Neural cell (in vitro differentiated cells): ENCODE measurements at regions not wholly inside any gene's neighbourhood (a gene's known extent, or its start where the extent isn't known, plus 50 kb on each side); places are given as distances from the start of the nearest gene placed in this dataset.

Experiments used
- H2AFZ ChIP-seq: fragments of 200-600, 300-800 bp; sonication (generic), shearing (Covaris generic); 2 replicates; pipeline ENCODE4 v1.6.0; 2014; ENCODE audit warnings: low read depth, mild to moderate bottlenecking, antibody characterized with exemption, low read length, moderate library complexity
- H3F3A ChIP-seq: fragments of 200-600 bp; shearing (Covaris generic); 2 replicates; pipeline ENCODE4 v1.6.1; 2016; ENCODE audit warnings: mild to moderate bottlenecking, moderate library complexity, mixed read lengths, antibody characterized with exemption, low read length; ENCODE audit not compliant: insufficient read depth, poor library complexity, severe bottlenecking
- H3K27ac ChIP-seq: fragments of 200-600, 300-800 bp; sonication (generic), shearing (Covaris generic); 2 replicates; pipeline ENCODE4 v1.5.1; 2014; ENCODE audit warnings: mild to moderate bottlenecking, low read length, moderate library complexity
- H3K27me3 ChIP-seq: fragments of 300-800, 200-600 bp; sonication (generic), shearing (Covaris generic); 2 replicates; pipeline ENCODE4 v1.6.0; 2014; ENCODE audit warnings: mild to moderate bottlenecking, low read depth, low read length, moderate library complexity; ENCODE audit not compliant: insufficient read depth
- H3K36me3 ChIP-seq: fragments of 300-800, 200-600 bp; sonication (generic), shearing (Covaris generic); 2 replicates; pipeline ENCODE4 v1.5.1; 2014; ENCODE audit warnings: mild to moderate bottlenecking, antibody characterized with exemption, low read length, moderate library complexity; ENCODE audit not compliant: insufficient read depth
- H3K4me2 ChIP-seq: fragments of 300-800, 200-600 bp; sonication (generic), shearing (Covaris generic); 2 replicates; pipeline ENCODE4 v1.6.0; 2014; ENCODE audit warnings: mild to moderate bottlenecking, low read length
- H3K4me3 ChIP-seq: fragments of 300-800, 200-600 bp; sonication (generic), shearing (Covaris generic); 2 replicates; pipeline ENCODE4 v1.5.1; 2014; ENCODE audit warnings: mild to moderate bottlenecking, low read length, moderate library complexity
- H3K79me2 ChIP-seq: fragments of 200-600 bp; shearing (Covaris generic); replicated peaks from 2 replicates; pipeline ENCODE4 v1.6.0; 2014; ENCODE audit warnings: mild to moderate bottlenecking, low read length, moderate library complexity; ENCODE audit not compliant: insufficient read depth
- H3K9ac ChIP-seq: fragments of 300-800, 200-600 bp; sonication (generic), shearing (Covaris generic); 2 replicates; pipeline ENCODE4 v1.6.1; 2016; ENCODE audit warnings: mild to moderate bottlenecking, low read length, mixed read lengths
- H3K9me2 ChIP-seq: fragments of 200-600 bp; shearing (Covaris generic); 2 replicates; pipeline ENCODE4 v1.6.1; 2016; ENCODE audit warnings: mild to moderate bottlenecking, low read length, mixed read lengths; ENCODE audit not compliant: insufficient read depth
- H3K9me3 ChIP-seq: fragments of 200-600, 300-800 bp; sonication (generic), shearing (Covaris generic); 2 replicates; pipeline ENCODE4 v1.6.1; 2016; ENCODE audit warnings: mild to moderate bottlenecking, mixed run types, low read length, moderate library complexity, mixed read lengths
- H4K20me1 ChIP-seq: fragments of 200-600 bp; shearing (Covaris generic); 2 replicates; pipeline ENCODE4 v1.6.1; 2016; ENCODE audit warnings: mild to moderate bottlenecking, mixed run types; ENCODE audit not compliant: insufficient read depth
- CTCF ChIP-seq: fragments of 450-650 bp; IDR thresholded peaks from 2 replicates; pipeline ENCODE4 v1.5.1; 2014; ENCODE audit warnings: antibody characterized with exemption, mild to moderate bottlenecking, moderate library complexity; ENCODE audit not compliant: poor library complexity, severe bottlenecking
- EP300 ChIP-seq: fragments of 450-650 bp; conservative IDR thresholded peaks from 2 replicates; pipeline ENCODE4 v1.6.1; 2014; ENCODE audit warnings: antibody characterized with exemption, mild to moderate bottlenecking, moderate library complexity; ENCODE audit not compliant: poor library complexity, severe bottlenecking
- EZH2 ChIP-seq: fragments of 200-600, 300-800 bp; shearing (Covaris generic), sonication (generic); IDR thresholded peaks from 2 replicates; pipeline ENCODE4 v1.6.1; 2014; ENCODE audit warnings: antibody characterized with exemption, low read length, borderline replicate concordance, mild to moderate bottlenecking; ENCODE audit not compliant: insufficient read depth, poor library complexity, severe bottlenecking
- MXI1 ChIP-seq: fragments of 450-650 bp; conservative IDR thresholded peaks from 2 replicates; pipeline ENCODE4 v1.6.1; 2014; ENCODE audit warnings: antibody characterized with exemption, mild to moderate bottlenecking; ENCODE audit not compliant: poor library complexity, severe bottlenecking
- POLR2AphosphoS5 ChIP-seq: IDR thresholded peaks from 2 replicates; pipeline ENCODE4 v1.6.1; 2012
- RAD21 ChIP-seq: fragments of 450-650 bp; conservative IDR thresholded peaks from 2 replicates; pipeline ENCODE4 v1.6.1; 2014; ENCODE audit warnings: antibody characterized with exemption, mild to moderate bottlenecking, moderate library complexity
- REST ChIP-seq: IDR thresholded peaks from 2 replicates; pipeline ENCODE4 v1.6.1; 2012; ENCODE audit warnings: borderline replicate concordance
- SMC3 ChIP-seq: fragments of 450-650 bp; conservative IDR thresholded peaks from 2 replicates; pipeline ENCODE4 v1.6.1; 2014; ENCODE audit warnings: antibody characterized with exemption, mild to moderate bottlenecking, moderate library complexity; ENCODE audit not compliant: poor library complexity
- TAF1 ChIP-seq: IDR thresholded peaks from 2 replicates; pipeline ENCODE4 v1.6.1; 2012; ENCODE audit warnings: low read depth

- H3K27me3 ChIP-seq, result no peaks in the 10 kb centered on the region
- no peaks in the 10 kb centered on the region for H3K36me3 ChIP-seq
- H3K9me3 ChIP-seq, result no peaks in the 10 kb centered on the region
- TF ChIP-seq MXI1 (no peak), SMC3 (no peak), POLR2AphosphoS5 (no peak), EZH2 (no peak), EP300 (no peak), RAD21 (no peak), REST (no peak), CTCF (no peak), TAF1 (no peak)
- no peak overlapping the region for H2AFZ ChIP-seq
- H3K9me2 ChIP-seq, result no peaks in the 10 kb centered on the region
- H3K4me3 ChIP-seq, result no peak overlapping the region
- H4K20me1 ChIP-seq, result no peaks in the 10 kb centered on the region
- no peaks in the 10 kb centered on the region for H3K79me2 ChIP-seq
- no peak overlapping the region for H3K4me2 ChIP-seq
- no peak overlapping the region for H3K27ac ChIP-seq
- no peak overlapping the region for H3K9ac ChIP-seq
- no peaks in the 10 kb centered on the region for H3F3A ChIP-seq
Observed at GRCh38 chr13:62663767-62664166, 1248.1 kb upstream of the PCDH20 start.

GRCh38 chr13:62659365-62659764, 1243.7 kb upstream of the PCDH20 start:
- TF ChIP-seq EZH2, result no peak
- TF ChIP-seq POLR2AphosphoS5, result no peak
- no peak for TF ChIP-seq REST
- Histone ChIP-seq H3K4me2 (no peak overlapping the region), H3K4me3 (no peak overlapping the region), H3K9me3 (no peaks in the 10 kb centered on the region), H4K20me1 (no peaks in the 10 kb centered on the region), H3F3A (no peaks in the 10 kb centered on the region), H2AFZ (no peak overlapping the region), H3K36me3 (no peaks in the 10 kb centered on the region), H3K9me2 (no peaks in the 10 kb centered on the region), H3K27me3 (no peaks in the 10 kb centered on the region), H3K9ac (no peak overlapping the region), H3K27ac (no peak overlapping the region), H3K79me2 (no peaks in the 10 kb centered on the region)
